Endothelial cell of umbilical vein (primary cell): ENCODE measurements at regions not wholly inside any gene's neighbourhood (a gene's known extent, or its start where the extent isn't known, plus 50 kb on each side); places are given as distances from the start of the nearest gene placed in this dataset.

Experiments
- BruUV-seq: library from RNA; stranded (reverse); fragments of 400-500 nt; replicated peaks from 2 replicates; lab custom pipeline; 2021; lab: Mats Ljungman, UMichigan
- CTCF ChIA-PET: fragments of 300-600, 350-600 bp; sonication (Branson Sonifier 250); formaldehyde crosslinking; loops from one replicate; lab custom pipeline; 2021; ENCODE audit warnings: antibody characterized with exemption, inconsistent platforms; lab: Charles Lee
- POLR2A ChIA-PET: fragments of 300-600, 350-600 bp; sonication (Branson Sonifier 250); formaldehyde crosslinking; loops from one replicate; lab custom pipeline; 2021; ENCODE audit warnings: antibody characterized with exemption, inconsistent platforms; lab: Charles Lee
- DNase-seq: peaks from one replicate; pipeline ENCODE4 v3.0.0-alpha.2; 2011; ENCODE audit warnings: low read depth, low spot score
- FAIRE-seq: peaks from 2 replicates; lab custom pipeline; 2011; peaks lifted over from hg19 to GRCh38; lab: Jason Lieb, UNC
- H2AFZ ChIP-seq: 2 replicates; pipeline ENCODE4 v1.6.0; 2012; ENCODE audit warnings: low read depth, low read length, control low read depth, inconsistent platforms
- H3K27ac ChIP-seq: 2 replicates; pipeline ENCODE4 v1.5.1; 2011; ENCODE audit warnings: low read depth, mild to moderate bottlenecking, control low read depth, low read length, moderate library complexity; ENCODE audit not compliant: insufficient read depth
- H3K27me3 ChIP-seq, 2 experiments: 2 replicates each; pipeline versions ENCODE4 v1.6.0 to v1.6.1; 2011; ENCODE audit warnings: low read length in 2 of 2, mixed read lengths in 1 of 2; ENCODE audit not compliant: control insufficient read depth in 2 of 2, insufficient read depth in 2 of 2
- H3K36me3 ChIP-seq, 2 experiments: 2 replicates in 1 of 2; 3 replicates in 1 of 2; pipeline ENCODE4 v1.5.1; 2011; ENCODE audit warnings: low read length in 2 of 2, mild to moderate bottlenecking in 1 of 2, moderate library complexity in 1 of 2; ENCODE audit not compliant: control insufficient read depth in 2 of 2, insufficient read depth in 2 of 2; ENCODE audit errors: extremely low read depth in 1 of 2
- H3K4me1 ChIP-seq: 3 replicates; pipeline ENCODE4 v1.5.1; 2011; ENCODE audit warnings: mild to moderate bottlenecking, low read length; ENCODE audit not compliant: control insufficient read depth, insufficient read depth; ENCODE audit errors: extremely low read depth
- H3K4me2 ChIP-seq: 2 replicates; pipeline ENCODE4 v1.6.1; 2011; ENCODE audit warnings: low read length, control low read depth, mixed read lengths; ENCODE audit not compliant: insufficient read depth
- H3K4me3 ChIP-seq, 3 experiments: fragments of 200-600 bp in 1 of 3; sonication (generic), shearing (Covaris generic) in 1 of 3; replicated peaks in 1 of 3; 2 replicates each; pipeline ENCODE4 v1.5.1; 2011 to 2016; ENCODE audit warnings: control low read depth in 3 of 3, low read length in 3 of 3, mild to moderate bottlenecking in 2 of 3, inconsistent platforms in 1 of 3, low read depth in 1 of 3, moderate library complexity in 1 of 3; ENCODE audit not compliant: insufficient read depth in 1 of 3
- H3K79me2 ChIP-seq: 2 replicates; pipeline ENCODE4 v1.6.0; 2012; ENCODE audit warnings: low read length, inconsistent platforms; ENCODE audit not compliant: control insufficient read depth, insufficient read depth
- H3K9ac ChIP-seq: replicated peaks from 2 replicates; pipeline ENCODE3; 2011; ENCODE audit warnings: low read length, control low read depth; ENCODE audit not compliant: insufficient read depth; ENCODE audit errors: extremely low read depth
- H3K9me1 ChIP-seq: replicated peaks from 3 replicates; pipeline ENCODE4 v1.6.0; 2011; ENCODE audit warnings: mild to moderate bottlenecking, low read length; ENCODE audit not compliant: control insufficient read depth, insufficient read depth; ENCODE audit errors: extremely low read depth
- H3K9me3 ChIP-seq: replicated peaks from 2 replicates; pipeline ENCODE4 v1.5.1; 2012; ENCODE audit warnings: low read length, inconsistent platforms; ENCODE audit not compliant: control insufficient read depth, insufficient read depth
- H4K20me1 ChIP-seq: replicated peaks from 2 replicates; pipeline ENCODE3; 2011; ENCODE audit warnings: mild to moderate bottlenecking, low read length; ENCODE audit not compliant: control insufficient read depth, insufficient read depth; ENCODE audit errors: extremely low read depth
- CTCF ChIP-seq, 2 donors: IDR thresholded peaks; 1 replicate in 1 of 2; 2 replicates in 1 of 2; pipeline ENCODE4 v1.5.1; 2011; ENCODE audit warnings: low read length in 2 of 2, mild to moderate bottlenecking in 2 of 2, moderate library complexity in 2 of 2, control low read depth in 1 of 2, inconsistent platforms in 1 of 2, low read depth in 1 of 2; ENCODE audit not compliant: insufficient read depth in 1 of 2; ENCODE audit errors: extremely low read depth in 1 of 2
- EZH2 ChIP-seq: IDR thresholded peaks from 2 replicates; pipeline ENCODE4 v1.6.1; 2012; ENCODE audit warnings: borderline replicate concordance, low read depth, mild to moderate bottlenecking, moderate library complexity, low read length, inconsistent platforms; ENCODE audit not compliant: severe bottlenecking
- FOS ChIP-seq: IDR thresholded peaks from 2 replicates; pipeline ENCODE4 v1.6.1; 2011; ENCODE audit warnings: mild to moderate bottlenecking, low read length, moderate library complexity, borderline replicate concordance; ENCODE audit not compliant: insufficient read depth
- GATA2 ChIP-seq: IDR thresholded peaks from 2 replicates; pipeline ENCODE4 v1.7.0; 2011; ENCODE audit warnings: low read depth, mild to moderate bottlenecking, moderate library complexity, mixed read lengths, low read length; ENCODE audit not compliant: insufficient read length, insufficient read depth
- JUN ChIP-seq: IDR thresholded peaks from 2 replicates; pipeline ENCODE4 v1.6.1; 2011; ENCODE audit warnings: borderline replicate concordance, low read depth; ENCODE audit not compliant: insufficient read length, insufficient read depth
- MAX ChIP-seq: IDR thresholded peaks from 2 replicates; pipeline ENCODE4 v1.6.1; 2011; ENCODE audit not compliant: insufficient read depth, insufficient read length
- MYC ChIP-seq: IDR thresholded peaks from one replicate; pipeline ENCODE4 v1.6.1; 2011; ENCODE audit warnings: mild to moderate bottlenecking, low read depth, low read length
- POLR2A ChIP-seq: IDR thresholded peaks from 2 replicates; pipeline ENCODE4 v1.6.1; 2012; ENCODE audit warnings: low read depth, mild to moderate bottlenecking, control low read depth, low read length
- POLR2AphosphoS5 ChIP-seq: IDR thresholded peaks from 2 replicates; pipeline ENCODE4 v1.6.1; 2012; ENCODE audit warnings: low read depth, mild to moderate bottlenecking, control low read depth, low read length, moderate library complexity; ENCODE audit not compliant: insufficient read depth
- dilution Hi-C: fragments of 300-500 bp; cut with MboI; formaldehyde crosslinking; loops from one replicate; pipeline ENCODE4 v1.15.0; 2019; ENCODE audit warnings: low sequenced_read_pairs; ENCODE audit not compliant: extremely low pct_ligation_motif_present
- intact Hi-C: fragments of 100-400 bp; cut with micrococcal nuclease; formaldehyde crosslinking; loops from one replicate; pipeline ENCODE4 v1.10.0; 2022

DNA sequence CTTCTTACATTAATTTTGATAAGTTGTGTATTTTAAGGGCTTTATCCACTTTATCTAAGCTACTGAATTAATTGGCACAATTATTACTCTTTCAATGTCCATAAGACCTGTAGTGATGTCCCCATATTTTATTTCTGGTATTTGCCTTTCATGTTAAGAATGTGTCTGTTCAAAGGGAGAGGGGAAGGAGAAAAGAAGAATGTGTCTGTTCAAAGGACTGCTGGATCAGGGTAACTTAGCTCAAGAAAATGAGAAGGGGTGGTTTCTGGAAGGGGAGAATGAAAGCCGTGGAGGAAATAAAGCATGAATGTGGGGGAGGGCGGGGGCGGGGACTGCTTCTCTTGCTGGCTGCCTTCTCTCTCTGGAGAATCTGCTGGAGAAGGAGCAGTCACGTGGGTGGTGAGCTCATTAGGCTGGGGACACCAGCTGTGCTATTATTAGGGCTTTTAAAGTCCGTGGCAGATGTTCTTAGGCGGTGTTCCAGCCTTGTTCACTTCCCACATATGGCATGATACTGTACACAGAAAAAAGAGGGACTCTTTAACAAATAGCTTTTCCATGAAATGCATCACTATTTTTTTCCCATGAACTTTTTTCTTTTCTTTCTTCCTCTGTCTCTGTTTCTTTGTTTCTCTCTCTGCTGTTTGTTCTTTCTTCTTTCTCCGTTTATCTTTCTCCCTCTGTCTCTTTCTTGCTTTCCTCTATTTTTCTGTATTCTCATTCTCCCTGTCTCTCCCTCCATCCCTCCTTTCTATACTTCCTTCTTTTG, 63.7 kb upstream of the ULK4 start:
- Histone ChIP-seq H3K79me2 (peaks cover 65% of the 10 kb centered on the region), H3K27ac (peak overlapping the region; percentile 93), H3K4me1 (peaks cover 40% of the 10 kb centered on the region), H3K4me2 (peak overlapping the region; percentile 93), H3K9me1 (no peaks in the 10 kb centered on the region), H4K20me1 (no peaks in the 10 kb centered on the region), H3K9me3 (no peaks in the 10 kb centered on the region), H3K36me3 (no peaks in the 10 kb centered on the region), H2AFZ (no peak overlapping the region), H3K9ac (peak overlapping the region; percentile 90), H3K4me3 (peak overlapping the region in 1 of 3 experiments; percentile 46), H3K27me3 (no peaks in the 10 kb centered on the region)
- TF ChIP-seq EZH2 = no peak
- TF ChIP-seq CTCF (IDR thresholded peaks at IDR 0.05; ENCODE audit: extremely low read depth in 1 of 2, insufficient read depth in 1 of 2, low read depth in 1 of 2, low read length in 2 of 2) = no peak
- peak; percentile 18 for TF ChIP-seq POLR2A
- TF ChIP-seq MYC = no peak
- TF ChIP-seq FOS = peak; percentile 11
- peak; percentile 69 for TF ChIP-seq JUN
- no peak for TF ChIP-seq GATA2
- TF ChIP-seq POLR2AphosphoS5 = peak; percentile 57
- TF ChIP-seq MAX = peak; percentile 90
- ChIA-PET POLR2A (interaction anchor here (0.7 to 2.0 kb wide), 10 partner anchors 11 to 81 kb away, joined by 3 to 13 read pairs (median 4); no protein-coding TSS in a partner anchor), CTCF (interaction anchor here (0.7 to 4.2 kb wide), 13 partner anchors 9 to 126 kb away, joined by 3 to 23 read pairs (median 6); no protein-coding TSS in a partner anchor)
- DNase-seq (peak; percentile 98), FAIRE-seq (peak; percentile 89)
- no TSS peak for BruUV-seq
- dilution Hi-C loops = no loop called here
- intact Hi-C loops = loop anchor here (1.0 to 2.0 kb wide), 4 partner anchors 8 to 47 kb away; no protein-coding TSS in a partner anchor
